ENCODE measurements at regions not wholly inside any gene's neighbourhood (a gene's known extent, or its start where the extent isn't known, plus 50 kb on each side); places are given as distances from the start of the nearest gene placed in this dataset.
A peak's percentile ranks its signal among the peaks of the same experiment; 100 is the strongest.

DNA sequence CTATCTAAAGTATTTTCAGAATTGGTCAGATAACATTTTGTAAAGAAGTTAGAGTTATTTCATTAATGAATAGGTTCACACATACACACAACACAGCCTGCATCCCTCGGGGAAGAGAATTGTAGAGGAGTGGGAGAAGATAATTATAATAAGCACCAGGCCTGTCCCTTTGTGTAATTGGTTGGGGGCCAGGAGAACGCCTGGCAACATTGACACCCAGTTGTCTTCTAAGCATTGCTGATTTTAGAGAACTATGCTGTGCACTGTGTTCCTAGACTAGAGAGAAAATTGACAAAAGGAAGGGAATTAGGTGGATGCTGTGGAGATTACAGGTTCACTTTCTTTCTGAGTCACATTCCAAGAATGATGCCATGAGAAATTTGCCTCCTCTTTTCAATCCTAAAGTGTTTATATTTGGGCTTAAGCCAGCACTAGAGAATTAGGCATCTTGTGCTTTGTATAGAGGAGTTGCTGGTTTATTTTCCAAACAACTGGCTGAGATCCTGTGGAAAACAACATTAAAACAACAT lies 247.6 kb downstream of the COX7C start:
- intact Hi-C loops (cut with DNase I, micrococcal nuclease): no loop called here
- no peak for ATAC-seq
- no peak for DNase-seq

DNA sequence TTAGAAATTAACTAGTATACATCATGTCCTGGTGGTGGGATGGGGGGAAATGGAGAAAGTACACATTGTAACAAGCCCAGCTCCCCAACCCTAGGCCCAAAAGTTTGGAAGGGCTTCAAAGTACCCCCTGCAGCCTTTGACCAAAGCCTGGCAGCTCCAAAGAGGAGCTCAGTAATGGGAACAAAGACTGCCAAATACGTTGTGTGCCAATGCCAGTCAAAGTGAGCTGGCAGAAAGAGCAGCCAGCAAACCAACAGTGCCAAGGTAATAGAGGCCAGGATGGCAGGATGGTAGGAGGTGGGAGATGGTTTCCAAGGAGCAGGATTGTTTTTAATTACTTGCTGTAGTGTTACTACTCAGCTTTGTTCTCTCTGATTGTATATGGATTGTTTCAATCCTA lies 248.3 kb downstream of the COX7C start:
- DNase-seq: no peak
- intact Hi-C loops (cut with DNase I, micrococcal nuclease): no loop called here
- no peak for ATAC-seq

DNA sequence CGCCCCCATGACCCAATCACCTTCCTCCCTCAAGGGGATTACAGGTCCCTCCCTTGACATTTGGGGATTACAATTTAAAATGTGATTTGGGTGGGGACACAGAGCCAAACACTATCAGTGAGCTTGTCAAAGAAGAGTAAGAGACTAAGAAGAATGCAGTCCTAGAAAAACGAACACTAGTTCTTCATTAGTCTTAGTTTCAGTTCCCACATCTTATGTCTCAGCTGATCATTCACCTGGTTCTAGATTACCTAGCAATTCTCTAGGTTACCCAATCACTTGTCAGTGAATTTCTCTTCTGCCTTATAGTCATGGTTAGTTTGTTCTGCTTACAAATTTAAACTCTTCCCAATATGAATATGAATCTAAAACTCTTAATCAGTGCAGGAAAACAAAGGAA lies 251.5 kb downstream of the COX7C start:
- ATAC-seq (no peak), DNase-seq (no peak)
- intact Hi-C loops (cut with DNase I, micrococcal nuclease): no loop called here

- intact Hi-C loops (cut with DNase I, micrococcal nuclease): no loop called here
- ATAC-seq (no peak), DNase-seq (no peak)
Observed at GRCh38 chr5:86875539-86875938, 257.8 kb downstream of the COX7C start.

GRCh38 chr5:86878250-86878649 lies 260.5 kb downstream of the COX7C start:
- intact Hi-C loops (cut with DNase I, micrococcal nuclease): no loop called here
- ATAC-seq: no peak
- DNase-seq: no peak

GRCh38 chr5:86879086-86879485 lies 261.3 kb downstream of the COX7C start:
- intact Hi-C loops (cut with DNase I, micrococcal nuclease): no loop called here
- ATAC-seq (no peak), DNase-seq (no peak)

DNA sequence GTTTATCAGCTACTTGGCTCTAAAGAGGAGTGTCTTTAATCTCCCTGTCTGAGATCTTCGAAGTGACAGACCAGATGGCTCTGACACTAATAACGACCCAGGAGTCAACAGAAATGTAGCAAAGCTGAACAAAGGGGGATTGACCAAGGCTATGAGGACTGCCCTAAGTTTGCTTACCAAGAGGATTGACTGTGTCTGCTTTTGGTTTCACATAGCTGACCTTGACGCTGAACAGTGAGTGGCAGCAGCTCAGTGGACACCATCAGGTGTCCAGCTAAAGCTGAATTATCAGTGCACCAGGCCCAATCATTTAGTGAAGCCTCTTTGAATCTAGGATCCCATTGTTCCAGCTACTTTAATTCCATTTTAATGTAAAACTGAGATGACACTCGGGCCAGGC lies 262.6 kb downstream of the COX7C start:
- ATAC-seq: no peak
- DNase-seq: no peak
- intact Hi-C loops (cut with DNase I, micrococcal nuclease): no loop called here

- ATAC-seq (peak; percentile 89), DNase-seq (peak in 1 of 2 donors; percentile 15)
- intact Hi-C loops (cut with DNase I, micrococcal nuclease): no loop called here
Observed at GRCh38 chr5:86880785-86881492, 263.2 kb downstream of the COX7C start.

DNA sequence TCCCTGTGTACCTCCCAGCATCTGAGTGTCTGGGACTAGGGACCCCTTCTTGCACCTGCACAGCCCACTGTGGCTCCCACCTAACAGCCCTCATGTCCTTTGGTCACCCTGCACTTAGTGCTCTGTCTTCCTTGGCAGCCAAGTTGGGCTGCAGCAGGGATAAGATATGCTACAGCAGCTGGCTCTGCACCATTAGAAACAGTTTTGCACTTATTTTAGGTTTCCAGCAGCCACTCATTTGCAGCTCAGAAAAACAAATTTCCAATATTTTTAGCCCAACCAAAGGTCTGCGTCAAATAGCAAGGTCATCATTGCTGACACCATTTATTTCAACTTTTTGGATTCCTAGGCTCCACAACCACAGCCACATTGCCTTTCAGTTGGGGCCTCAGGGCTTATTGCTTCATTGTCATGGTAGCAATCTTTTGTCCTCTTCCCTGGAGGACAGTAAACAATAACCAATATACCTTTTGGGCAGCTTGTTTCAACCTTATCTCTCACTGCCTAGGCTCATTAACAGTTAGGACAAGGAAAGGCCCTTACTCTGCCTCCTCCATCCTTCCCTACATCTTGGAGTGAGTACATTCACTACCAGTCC lies 263.9 kb downstream of the COX7C start:
- no peak for ATAC-seq
- intact Hi-C loops (cut with DNase I, micrococcal nuclease): no loop called here

GRCh38 chr5:86884608-86885007 lies 266.9 kb downstream of the COX7C start:
- no peak for ATAC-seq
- no peak for DNase-seq
- intact Hi-C loops (cut with DNase I, micrococcal nuclease): no loop called here

More for the DNA sequence above, 263.9 kb downstream of the COX7C start:
- DNase-seq: no peak

DNA sequence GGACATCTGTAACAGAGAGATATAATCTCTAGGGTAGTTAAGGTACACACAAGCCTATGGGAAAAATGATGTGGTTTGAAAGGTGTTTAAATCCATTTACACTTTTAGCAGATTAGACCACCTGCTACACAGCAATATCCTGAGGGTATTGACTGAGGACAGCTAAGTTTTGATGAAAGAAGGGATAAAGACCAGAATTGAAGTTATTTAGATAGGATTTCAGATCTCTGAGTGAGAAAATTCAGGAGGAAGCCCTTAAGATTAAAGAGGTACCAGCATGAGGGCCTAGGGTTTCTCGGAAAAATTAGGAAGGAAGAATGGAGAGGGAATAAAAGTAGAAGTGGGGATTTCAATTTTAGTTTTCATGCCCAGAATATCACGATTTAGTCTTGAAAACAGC lies 267.3 kb downstream of the COX7C start:
- ATAC-seq: no peak
- DNase-seq: no peak
- intact Hi-C loops (cut with DNase I, micrococcal nuclease): no loop called here

DNA sequence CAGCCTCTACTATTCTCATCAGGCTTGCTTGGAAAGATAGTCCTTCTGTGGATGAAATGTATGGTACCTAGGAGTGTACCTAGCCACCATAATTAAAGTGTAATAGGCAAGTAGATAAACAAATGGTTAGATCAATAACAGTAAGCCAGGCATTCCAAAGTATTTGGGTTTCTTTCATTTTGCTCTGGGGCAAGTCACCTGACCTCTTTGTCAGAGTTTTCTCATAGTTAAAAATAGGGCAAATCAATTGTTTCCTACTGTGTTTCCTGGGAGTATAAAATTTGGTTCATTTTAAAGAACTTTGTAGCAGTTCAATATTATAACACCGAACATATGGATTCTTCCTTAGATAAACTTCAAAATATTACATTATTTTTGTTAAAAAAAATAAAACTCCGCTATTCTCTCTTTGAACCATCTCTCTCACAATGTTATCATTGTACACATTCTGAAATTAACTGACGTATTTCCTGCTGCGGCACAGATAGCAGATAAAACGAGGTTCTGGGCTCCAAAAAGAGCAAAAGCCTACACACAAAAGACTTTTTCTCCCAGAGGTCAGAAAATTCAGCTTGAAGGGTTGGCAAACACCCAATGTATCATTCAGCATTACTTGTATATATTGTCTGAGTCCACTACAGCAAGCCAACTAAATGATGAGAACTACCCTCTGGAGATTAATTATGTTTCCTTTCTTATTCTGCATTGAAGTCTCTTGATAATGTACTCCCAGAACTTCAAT lies 267.9 kb downstream of the COX7C start:
- ATAC-seq (no peak), DNase-seq (no peak)
- intact Hi-C loops (cut with DNase I, micrococcal nuclease): no loop called here

DNA sequence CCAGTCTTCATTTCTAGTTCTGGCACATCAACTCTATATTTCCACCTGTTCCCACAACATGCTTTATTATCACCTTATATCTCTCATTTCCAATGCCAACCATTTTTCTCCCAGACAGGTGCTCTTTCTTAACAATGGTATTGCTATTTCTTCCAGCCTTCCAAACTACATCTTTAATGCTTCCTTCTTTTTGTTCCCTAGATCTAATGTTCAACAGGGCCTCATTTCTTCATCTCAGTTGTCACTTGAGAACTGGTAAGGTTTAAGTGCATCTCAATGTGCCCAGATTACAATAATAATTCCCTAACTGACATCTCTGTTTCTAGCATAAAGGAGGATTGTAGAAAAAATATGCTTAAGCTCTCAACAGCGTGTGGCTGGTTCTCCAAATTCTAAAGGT lies 272.6 kb downstream of the COX7C start:
- DNase-seq: no peak
- intact Hi-C loops (cut with DNase I, micrococcal nuclease): no loop called here
- ATAC-seq: no peak

DNA sequence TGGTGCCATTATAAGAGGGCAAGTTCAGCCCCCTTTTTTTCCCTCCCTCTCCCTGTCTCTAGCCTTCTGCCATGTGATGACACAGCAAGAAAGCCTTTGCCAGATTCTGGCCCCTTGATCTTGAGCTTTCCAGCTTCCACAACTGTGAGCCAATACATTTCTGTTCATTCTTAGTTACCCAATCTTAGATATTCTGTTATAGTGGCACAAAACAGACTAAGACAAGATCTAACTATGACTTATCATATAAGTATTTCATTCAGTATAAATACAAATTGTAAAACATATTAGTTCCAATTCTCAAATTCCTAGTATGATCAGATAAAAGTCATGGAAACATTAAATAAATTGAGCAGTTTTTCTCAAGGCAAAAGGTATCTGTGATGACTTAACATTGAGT lies 276.3 kb downstream of the COX7C start:
- no peak for ATAC-seq
- intact Hi-C loops (cut with DNase I, micrococcal nuclease): no loop called here
- DNase-seq: no peak

- DNase-seq (no peak), ATAC-seq (no peak)
- intact Hi-C loops (cut with DNase I, micrococcal nuclease): no loop called here
Observed at GRCh38 chr5:86896916-86897315, 279.2 kb downstream of the COX7C start.

DNA sequence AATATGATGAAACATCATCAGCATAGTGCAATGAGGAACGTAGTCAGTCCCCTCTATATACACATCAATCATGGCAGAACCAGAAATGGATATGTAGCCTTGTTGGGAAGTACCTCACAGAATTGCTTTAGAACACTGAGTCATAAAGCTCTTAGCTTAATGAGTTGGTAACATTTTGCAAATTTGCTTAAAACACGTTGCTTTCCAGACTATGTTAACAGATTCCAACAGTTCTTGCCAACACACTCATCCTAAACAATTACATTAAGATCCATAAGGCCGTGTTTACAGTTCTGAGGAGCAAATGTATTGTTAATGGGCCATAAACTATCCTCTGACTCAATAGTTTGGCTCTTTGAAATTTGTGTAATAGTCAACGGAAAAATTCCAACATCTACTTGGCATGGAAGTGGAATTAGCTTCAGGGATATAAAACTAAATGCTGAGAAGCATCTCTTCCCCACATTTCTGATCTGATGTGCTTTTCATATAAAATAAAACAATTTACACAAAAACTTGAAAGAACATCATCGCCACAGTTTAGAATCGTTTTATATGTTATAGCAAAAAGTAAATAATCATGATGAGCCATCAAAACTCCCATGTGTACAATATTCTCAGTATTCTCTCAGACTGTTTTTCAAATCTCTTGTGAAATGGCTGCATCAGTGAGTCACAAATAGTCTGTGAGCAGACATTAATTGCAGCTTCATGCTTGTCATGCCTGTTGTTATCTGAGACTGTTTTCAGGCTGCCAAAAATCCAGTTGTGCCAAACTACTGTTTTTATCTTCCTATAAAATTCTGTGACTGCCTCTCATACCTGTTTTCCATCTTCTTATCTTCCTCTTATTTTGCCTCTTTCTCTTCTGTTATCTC lies 291.9 kb downstream of the COX7C start:
- intact Hi-C loops (cut with DNase I, micrococcal nuclease): no loop called here
- ATAC-seq (no peak), DNase-seq (no peak)

DNA sequence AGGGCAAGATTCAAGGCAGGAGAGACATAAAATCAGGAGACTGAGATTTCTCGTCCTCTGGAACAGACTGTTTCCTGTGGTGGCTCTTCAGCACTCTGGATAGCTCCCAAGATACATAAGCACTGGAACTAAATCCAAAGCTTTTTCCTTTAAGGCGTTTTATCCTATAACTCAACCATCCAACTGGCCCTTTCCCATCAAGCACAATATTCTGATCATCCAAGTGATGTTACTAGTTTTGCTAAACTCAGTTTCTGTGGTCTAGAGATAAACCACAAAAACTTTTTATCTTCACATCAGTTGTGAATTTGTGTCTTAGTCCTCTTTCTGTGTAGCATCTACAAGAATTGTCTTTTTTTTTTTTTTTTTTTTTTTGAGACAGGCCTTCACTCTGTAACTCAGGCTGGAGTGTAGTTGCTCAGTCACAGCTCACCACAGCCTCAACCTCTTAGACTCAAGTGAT lies 299.4 kb downstream of the COX7C start:
- ATAC-seq (no peak), DNase-seq (no peak)
- intact Hi-C loops (cut with DNase I, micrococcal nuclease): no loop called here

- DNase-seq (no peak), ATAC-seq (no peak)
- intact Hi-C loops (cut with DNase I, micrococcal nuclease): no loop called here
Observed at GRCh38 chr5:86918246-86918645, 300.5 kb downstream of the COX7C start.

- ATAC-seq (no peak), DNase-seq (no peak)
- intact Hi-C loops (cut with DNase I, micrococcal nuclease): no loop called here
Observed at GRCh38 chr5:86926033-86926432, 308.3 kb downstream of the COX7C start.
